SK-N-SH (cell line): ENCODE measurements at regions not wholly inside any gene's neighbourhood (a gene's known extent, or its start where the extent isn't known, plus 50 kb on each side); places are given as distances from the start of the nearest gene placed in this dataset.

Experiments
- EP300 ChIP-seq, 2 experiments: IDR thresholded peaks; 2 replicates each; pipeline versions ENCODE4 v1.4.0 to v1.6.1; 2012; ENCODE audit warnings: borderline replicate concordance in 1 of 2, low read depth in 1 of 2, low read length in 1 of 2
- MAX ChIP-seq: IDR thresholded peaks from 2 replicates; pipeline ENCODE4 v1.4.0; 2012; ENCODE audit warnings: low read depth
- POLR2AphosphoS5 ChIP-seq: IDR thresholded peaks from 2 replicates; pipeline ENCODE4 v1.6.1; 2012; ENCODE audit warnings: low read depth, low read length
- RAD21 ChIP-seq: IDR thresholded peaks from 2 replicates; pipeline ENCODE4 v1.6.1; 2012; ENCODE audit warnings: mild to moderate bottlenecking, low read length
- TAF1 ChIP-seq: IDR thresholded peaks from 2 replicates; pipeline ENCODE4 v1.6.1; 2012; ENCODE audit warnings: low read depth, mild to moderate bottlenecking, low read length, moderate library complexity, borderline replicate concordance
- TEAD4 ChIP-seq: IDR thresholded peaks from 2 replicates; pipeline ENCODE4 v1.4.0; 2012; ENCODE audit warnings: mild to moderate bottlenecking, borderline replicate concordance; ENCODE audit not compliant: insufficient read depth
- TF ChIP-seq, protein P1 (sequence below): fragments of 200-600 bp; sonication (generic); IDR thresholded peaks from 2 replicates; pipeline ENCODE4 v1.6.1; 2017; ENCODE audit warnings: antibody characterized with exemption, mild to moderate bottlenecking, moderate library complexity

- TF ChIP-seq, protein P1, sequence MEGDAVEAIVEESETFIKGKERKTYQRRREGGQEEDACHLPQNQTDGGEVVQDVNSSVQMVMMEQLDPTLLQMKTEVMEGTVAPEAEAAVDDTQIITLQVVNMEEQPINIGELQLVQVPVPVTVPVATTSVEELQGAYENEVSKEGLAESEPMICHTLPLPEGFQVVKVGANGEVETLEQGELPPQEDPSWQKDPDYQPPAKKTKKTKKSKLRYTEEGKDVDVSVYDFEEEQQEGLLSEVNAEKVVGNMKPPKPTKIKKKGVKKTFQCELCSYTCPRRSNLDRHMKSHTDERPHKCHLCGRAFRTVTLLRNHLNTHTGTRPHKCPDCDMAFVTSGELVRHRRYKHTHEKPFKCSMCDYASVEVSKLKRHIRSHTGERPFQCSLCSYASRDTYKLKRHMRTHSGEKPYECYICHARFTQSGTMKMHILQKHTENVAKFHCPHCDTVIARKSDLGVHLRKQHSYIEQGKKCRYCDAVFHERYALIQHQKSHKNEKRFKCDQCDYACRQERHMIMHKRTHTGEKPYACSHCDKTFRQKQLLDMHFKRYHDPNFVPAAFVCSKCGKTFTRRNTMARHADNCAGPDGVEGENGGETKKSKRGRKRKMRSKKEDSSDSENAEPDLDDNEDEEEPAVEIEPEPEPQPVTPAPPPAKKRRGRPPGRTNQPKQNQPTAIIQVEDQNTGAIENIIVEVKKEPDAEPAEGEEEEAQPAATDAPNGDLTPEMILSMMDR: no peak
- TF ChIP-seq POLR2AphosphoS5 (no peak), TAF1 (no peak), EP300 (IDR thresholded peaks at IDR 0.05; ENCODE audit: borderline replicate concordance in 1 of 2, low read depth in 1 of 2, low read length in 1 of 2) (no peak), MAX (no peak), TEAD4 (no peak), RAD21 (no peak)
Observed at GRCh38 chr17:37847102-37847501, 77.1 kb upstream of the TBC1D3K start.
